ENCODE measurements at regions not wholly inside any gene's neighbourhood (a gene's known extent, or its start where the extent isn't known, plus 50 kb on each side); places are given as distances from the start of the nearest gene placed in this dataset.
"Not testable (repeated sequence)": the region's sequence is repeated elsewhere in the genome, so short reads cannot be mapped to it uniquely, and the experiment has no call there.

GRCh38 chr5:17106521-17106920 lies 110.9 kb upstream of the BASP1 start:
- in situ Hi-C loops (cut with MboI; ENCODE audit: low pct_unique_long_range_greater_than_20kb, low sequenced_read_pairs, unreplicated experiment) = no loop called here
- no peak for TF ChIP-seq CTCF (IDR thresholded peaks at IDR 0.05; ENCODE audit: extremely low read depth, insufficient read depth, missing control alignments)

GRCh38 chr5:17112091-17112716 lies 105.2 kb upstream of the BASP1 start:
- in situ Hi-C loops (cut with MboI; ENCODE audit: low pct_unique_long_range_greater_than_20kb, low sequenced_read_pairs, unreplicated experiment); DNase-seq (ENCODE audit: low spot score): not testable (repeated sequence)

More at GRCh38 chr5:17106521-17106920, 110.9 kb upstream of the BASP1 start:
- no peak for DNase-seq (ENCODE audit: low spot score)

- in situ Hi-C loops (cut with MboI; ENCODE audit: low pct_unique_long_range_greater_than_20kb, low sequenced_read_pairs, unreplicated experiment) = no loop called here
- TF ChIP-seq CTCF (IDR thresholded peaks at IDR 0.05; ENCODE audit: extremely low read depth, insufficient read depth, missing control alignments) = no peak
- DNase-seq (ENCODE audit: low spot score) = no peak
Measured at GRCh38 chr5:17113174-17113958, 104.1 kb upstream of the BASP1 start.

- in situ Hi-C loops (cut with MboI; ENCODE audit: low pct_unique_long_range_greater_than_20kb, low sequenced_read_pairs, unreplicated experiment) = no loop called here
- no peak for TF ChIP-seq CTCF (IDR thresholded peaks at IDR 0.05; ENCODE audit: extremely low read depth, insufficient read depth, missing control alignments)
- no peak for DNase-seq (ENCODE audit: low spot score)
Measured at GRCh38 chr5:17114233-17114632, 103.2 kb upstream of the BASP1 start.

- in situ Hi-C loops (cut with MboI; ENCODE audit: low pct_unique_long_range_greater_than_20kb, low sequenced_read_pairs, unreplicated experiment) = no loop called here
- no peak for DNase-seq (ENCODE audit: low spot score)
- no peak for TF ChIP-seq CTCF (IDR thresholded peaks at IDR 0.05; ENCODE audit: extremely low read depth, insufficient read depth, missing control alignments)
Measured at GRCh38 chr5:17114715-17115599, 102.5 kb upstream of the BASP1 start.

- no peak for DNase-seq (ENCODE audit: low spot score)
- TF ChIP-seq CTCF (IDR thresholded peaks at IDR 0.05; ENCODE audit: extremely low read depth, insufficient read depth, missing control alignments) = no peak
- in situ Hi-C loops (cut with MboI; ENCODE audit: low pct_unique_long_range_greater_than_20kb, low sequenced_read_pairs, unreplicated experiment) = no loop called here
Measured at GRCh38 chr5:17115855-17116254, 101.6 kb upstream of the BASP1 start.
